ENCODE measurements at regions not wholly inside any gene's neighbourhood (a gene's known extent, or its start where the extent isn't known, plus 50 kb on each side); places are given as distances from the start of the nearest gene placed in this dataset.

DNA sequence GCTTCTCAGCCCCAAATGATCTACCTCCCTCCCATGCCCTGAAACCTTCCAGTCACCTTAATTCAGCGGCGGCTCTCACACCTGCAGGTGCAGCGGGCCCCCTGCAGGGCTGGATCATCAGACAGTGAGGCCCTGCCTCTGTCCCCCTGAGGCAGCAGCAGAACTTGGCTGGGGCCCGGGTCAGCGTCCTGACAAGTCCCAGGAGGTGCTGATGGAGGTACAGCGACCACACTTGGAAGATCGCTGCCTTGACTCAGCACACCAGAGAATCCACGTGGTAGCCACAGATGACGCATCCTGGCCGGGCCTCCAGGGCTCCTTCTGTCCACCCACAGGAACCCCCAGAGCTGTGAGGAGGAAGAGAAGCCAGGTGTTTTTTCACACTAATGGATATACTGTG is 116.4 kb upstream of the THBS2 start:
- no peak for DNase-seq (ENCODE audit: low read depth)
- no peak overlapping the region for H3K4me3 ChIP-seq (ENCODE audit: control insufficient read depth, low read depth, low read length)
- TF ChIP-seq, protein P1, sequence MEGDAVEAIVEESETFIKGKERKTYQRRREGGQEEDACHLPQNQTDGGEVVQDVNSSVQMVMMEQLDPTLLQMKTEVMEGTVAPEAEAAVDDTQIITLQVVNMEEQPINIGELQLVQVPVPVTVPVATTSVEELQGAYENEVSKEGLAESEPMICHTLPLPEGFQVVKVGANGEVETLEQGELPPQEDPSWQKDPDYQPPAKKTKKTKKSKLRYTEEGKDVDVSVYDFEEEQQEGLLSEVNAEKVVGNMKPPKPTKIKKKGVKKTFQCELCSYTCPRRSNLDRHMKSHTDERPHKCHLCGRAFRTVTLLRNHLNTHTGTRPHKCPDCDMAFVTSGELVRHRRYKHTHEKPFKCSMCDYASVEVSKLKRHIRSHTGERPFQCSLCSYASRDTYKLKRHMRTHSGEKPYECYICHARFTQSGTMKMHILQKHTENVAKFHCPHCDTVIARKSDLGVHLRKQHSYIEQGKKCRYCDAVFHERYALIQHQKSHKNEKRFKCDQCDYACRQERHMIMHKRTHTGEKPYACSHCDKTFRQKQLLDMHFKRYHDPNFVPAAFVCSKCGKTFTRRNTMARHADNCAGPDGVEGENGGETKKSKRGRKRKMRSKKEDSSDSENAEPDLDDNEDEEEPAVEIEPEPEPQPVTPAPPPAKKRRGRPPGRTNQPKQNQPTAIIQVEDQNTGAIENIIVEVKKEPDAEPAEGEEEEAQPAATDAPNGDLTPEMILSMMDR (IDR thresholded peaks at IDR 0.05; ENCODE audit: control insufficient read depth, insufficient read depth, low read depth, low read length, missing control alignments), result no peak

GRCh38 chr6:169368200-169368599 is 114.6 kb upstream of the THBS2 start:
- TF ChIP-seq, protein P1 (IDR thresholded peaks at IDR 0.05; ENCODE audit: control insufficient read depth, insufficient read depth, low read depth, low read length, missing control alignments), result no peak
- no peak for DNase-seq (ENCODE audit: low read depth)
- no peak overlapping the region for H3K4me3 ChIP-seq (ENCODE audit: control insufficient read depth, low read depth, low read length)

- no peak overlapping the region for H3K4me3 ChIP-seq (ENCODE audit: control insufficient read depth, low read depth, low read length)
- no peak for DNase-seq (ENCODE audit: low read depth)
- TF ChIP-seq, protein P1 (IDR thresholded peaks at IDR 0.05; ENCODE audit: control insufficient read depth, insufficient read depth, low read depth, low read length, missing control alignments), result no peak
These were observed 113.9 kb upstream of the THBS2 start for GRCh38 chr6:169367507-169367906.

- TF ChIP-seq, protein P1 (IDR thresholded peaks at IDR 0.05; ENCODE audit: control insufficient read depth, insufficient read depth, low read depth, low read length, missing control alignments), result no peak
- H3K4me3 ChIP-seq (ENCODE audit: control insufficient read depth, low read depth, low read length), result no peak overlapping the region
- no peak for DNase-seq (ENCODE audit: low read depth)
These were observed 112.7 kb upstream of the THBS2 start for GRCh38 chr6:169366258-169366901.

DNA sequence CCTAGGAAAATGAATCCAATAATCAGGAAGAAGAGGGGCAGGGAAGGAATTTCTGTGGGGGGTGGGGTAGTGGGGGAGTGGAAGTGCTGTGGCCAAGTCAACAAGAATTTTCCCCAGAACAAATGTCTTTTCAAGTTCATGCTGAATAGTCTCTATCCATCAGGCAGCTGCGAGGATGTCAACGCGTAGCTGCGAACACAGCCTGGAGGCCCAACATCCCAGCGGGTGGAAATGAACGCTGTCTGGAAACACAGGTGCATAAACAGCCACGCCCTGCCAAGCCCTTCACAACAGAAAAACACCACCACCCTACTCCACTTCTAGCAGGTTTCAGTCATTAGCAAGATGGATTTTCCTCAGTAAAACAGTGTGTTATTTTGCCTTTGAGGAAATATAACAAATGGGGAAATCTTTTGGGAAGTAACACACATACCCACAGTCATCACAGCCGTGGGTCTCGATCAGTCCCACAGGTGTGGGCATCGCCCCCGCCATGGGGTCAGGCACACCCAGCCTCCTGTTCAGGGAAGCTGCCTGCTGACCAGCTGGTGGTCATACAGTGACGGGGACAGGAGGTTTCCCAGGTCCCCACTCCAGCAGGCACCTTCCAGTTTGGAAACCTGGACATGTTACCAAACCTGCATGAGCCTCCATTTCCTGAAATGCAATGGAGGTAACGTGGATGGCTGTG is 112.1 kb upstream of the THBS2 start:
- no peak for DNase-seq (ENCODE audit: low read depth)
- TF ChIP-seq, protein P1 (IDR thresholded peaks at IDR 0.05; ENCODE audit: control insufficient read depth, insufficient read depth, low read depth, low read length, missing control alignments), result no peak
- no peak overlapping the region for H3K4me3 ChIP-seq (ENCODE audit: control insufficient read depth, low read depth, low read length)

DNA sequence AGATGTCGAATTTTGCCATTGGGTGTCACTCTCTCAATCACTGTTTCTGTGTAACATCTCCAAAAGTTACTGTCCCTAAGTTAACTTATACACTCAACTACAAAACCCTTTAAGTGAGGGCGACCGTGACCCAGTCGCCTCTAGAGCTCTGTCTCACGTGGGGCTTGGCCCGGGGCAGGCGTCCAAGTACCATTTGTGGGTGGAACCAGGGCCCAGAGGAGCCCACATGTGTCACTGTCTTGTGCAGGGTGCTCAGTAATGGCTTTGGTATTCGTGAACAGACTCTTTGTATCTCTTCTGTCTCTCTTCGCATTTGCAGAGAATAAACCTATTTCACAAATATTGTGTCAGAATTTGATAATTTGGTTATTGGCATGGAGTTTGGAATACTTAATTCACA is 109.9 kb upstream of the THBS2 start:
- H3K4me3 ChIP-seq (ENCODE audit: control insufficient read depth, low read depth, low read length), result no peak overlapping the region
- DNase-seq (ENCODE audit: low read depth), result no peak
- TF ChIP-seq, protein P1 (IDR thresholded peaks at IDR 0.05; ENCODE audit: control insufficient read depth, insufficient read depth, low read depth, low read length, missing control alignments), result no peak

All from AG09309 (cell line).